Natural killer cell (primary cell): ENCODE measurements at regions not wholly inside any gene's neighbourhood (a gene's known extent, or its start where the extent isn't known, plus 50 kb on each side); places are given as distances from the start of the nearest gene placed in this dataset.

Source experiments
- ATAC-seq, 3 donors: fragments of 150-1000 bp in 2 of 3; fragments of 200-7000 bp in 1 of 3; cut with Tn5 transposase; 1 replicate in 1 of 3; 2 replicates in 2 of 3; pipeline ENCODE4 v1.10.0; 2021; ENCODE audit warnings: mild to moderate bottlenecking in 2 of 3, moderate library complexity in 2 of 3
- DNase-seq, 2 donors: peaks; one replicate each; pipeline versions ENCODE4 v3.0.0 to v3.0.0-alpha.2; 2013 to 2021; ENCODE audit warnings: mixed read lengths in 1 of 2
- H3K27ac ChIP-seq: one replicate; pipeline ENCODE4 v1.5.1; 2013; ENCODE audit warnings: mild to moderate bottlenecking, low read length
- H3K27me3 ChIP-seq: one replicate; pipeline ENCODE4 v1.6.1; 2013; ENCODE audit warnings: low read length; ENCODE audit not compliant: control insufficient read depth, insufficient read depth
- H3K36me3 ChIP-seq: one replicate; pipeline ENCODE4 v1.6.1; 2013; ENCODE audit warnings: low read length; ENCODE audit not compliant: control insufficient read depth, insufficient read depth
- H3K4me1 ChIP-seq: one replicate; pipeline ENCODE4 v1.6.1; 2013; ENCODE audit warnings: low read length; ENCODE audit not compliant: control insufficient read depth, insufficient read depth
- H3K4me3 ChIP-seq: one replicate; pipeline ENCODE4 v1.5.1; 2013; ENCODE audit warnings: low read length
- H3K9me3 ChIP-seq: one replicate; pipeline ENCODE4 v1.6.1; 2013; ENCODE audit warnings: low read length; ENCODE audit not compliant: control insufficient read depth, insufficient read depth
- H3K27ac Mint-ChIP-seq, 2 donors: one replicate each; pipeline ENCODE4 v1.8.0; 2022; ENCODE audit warnings: mild to moderate bottlenecking in 2 of 2, mixed read lengths in 2 of 2, moderate library complexity in 1 of 2
- H3K27me3 Mint-ChIP-seq, 2 donors: one replicate each; pipeline ENCODE4 v1.8.0; 2022; ENCODE audit warnings: low read depth in 2 of 2, mixed read lengths in 2 of 2
- H3K36me3 Mint-ChIP-seq: one replicate; pipeline ENCODE4 v1.8.0; 2022; ENCODE audit warnings: mixed read lengths
- H3K4me1 Mint-ChIP-seq, 2 donors: one replicate each; pipeline ENCODE4 v1.8.0; 2022; ENCODE audit warnings: mixed read lengths in 2 of 2
- H3K4me3 Mint-ChIP-seq: one replicate; pipeline ENCODE4 v1.8.0; 2022; ENCODE audit warnings: mild to moderate bottlenecking, moderate library complexity, mixed read lengths
- H3K9me3 Mint-ChIP-seq, 2 donors: one replicate each; pipeline ENCODE4 v1.8.0; 2022; ENCODE audit warnings: mixed read lengths in 2 of 2
- CTCF ChIP-seq: fragments of 200-600 bp; IDR thresholded peaks from one replicate; pipeline ENCODE4 v1.8.0; 2022; ENCODE audit warnings: antibody characterized with exemption
- WGBS: methylation state at CpG from one replicate; pipeline ENCODE4 v1.1.7; 2013; ENCODE audit warnings: missing lambda C conversion rate; ENCODE audit not compliant: insufficient coverage; 5-methylcytosine and 5-hydroxymethylcytosine counted together
- intact Hi-C: fragments of 100-400 bp; cut with micrococcal nuclease; formaldehyde crosslinking; loops from one replicate; pipeline ENCODE4 v1.14.2; 2022

DNA sequence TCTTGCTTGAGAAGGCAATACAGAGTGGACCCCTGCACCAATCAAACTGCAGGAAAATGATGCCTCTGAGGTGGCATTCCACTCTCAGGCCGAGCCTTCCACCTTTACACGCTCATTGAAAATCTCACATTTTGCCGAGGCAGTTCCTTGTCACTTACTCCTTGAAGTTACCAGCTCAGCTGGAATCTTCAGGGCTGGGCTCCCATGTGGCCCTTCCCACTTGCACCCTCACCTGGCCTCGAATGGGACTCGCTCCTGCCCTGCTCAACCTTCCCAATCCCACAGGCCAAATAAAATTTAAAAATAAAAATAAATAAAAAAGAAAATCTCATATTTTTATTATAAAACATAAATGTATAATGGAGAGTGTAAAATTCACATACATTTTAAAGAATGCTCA, 790.7 kb upstream of the COBL start:
- Mint-ChIP-seq H3K9me3 (peaks cover 3 to 15% of the 10 kb centered on the region in 2 donors), H3K4me1 (no peaks in the 10 kb centered on the region), H3K36me3 (no peaks in the 10 kb centered on the region), H3K4me3 (no peak overlapping the region), H3K27ac (no peak overlapping the region), H3K27me3 (no peaks in the 10 kb centered on the region)
- no peak overlapping the region for H3K27ac ChIP-seq
- intact Hi-C loops, result no loop called here
- H3K27me3 ChIP-seq, result no peaks in the 10 kb centered on the region
- no peak for DNase-seq
- H3K4me3 ChIP-seq, result no peak overlapping the region
- WGBS, result 86% methylated on average over 3 of the region's 5 CpGs
- no peak for TF ChIP-seq CTCF
- H3K36me3 ChIP-seq, result no peaks in the 10 kb centered on the region
- peaks cover 10% of the 10 kb centered on the region for H3K9me3 ChIP-seq
- ATAC-seq, result no peak
- no peaks in the 10 kb centered on the region for H3K4me1 ChIP-seq

DNA sequence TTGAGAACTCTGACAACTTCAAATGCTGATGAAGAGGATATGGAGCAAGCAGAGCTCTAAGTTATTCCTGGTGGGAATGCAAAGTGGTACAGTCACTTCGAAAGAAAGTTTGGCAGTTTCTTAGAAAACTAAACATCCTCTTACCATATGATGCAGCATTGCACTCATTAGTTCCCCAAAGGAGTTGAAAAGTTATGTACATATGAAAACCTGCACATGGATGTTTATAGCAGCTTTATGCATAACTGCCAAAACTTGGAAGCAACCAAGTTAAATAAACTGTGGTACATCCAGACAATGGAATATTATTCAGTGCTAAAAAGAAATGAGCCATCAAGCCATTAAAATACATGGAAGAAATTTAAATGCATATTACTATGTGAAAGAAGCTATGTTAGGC, 779.3 kb upstream of the COBL start:
- Histone ChIP-seq H3K4me3 (no peak overlapping the region), H3K27ac (no peak overlapping the region), H3K4me1 (no peaks in the 10 kb centered on the region), H3K27me3 (no peaks in the 10 kb centered on the region), H3K36me3 (no peaks in the 10 kb centered on the region), H3K9me3 (peaks cover 11% of the 10 kb centered on the region)
- Mint-ChIP-seq H3K9me3 (peaks cover 15 to 17% of the 10 kb centered on the region in 2 donors), H3K4me1 (no peaks in the 10 kb centered on the region), H3K4me3 (no peak overlapping the region), H3K36me3 (peaks cover 15% of the 10 kb centered on the region), H3K27me3 (no peaks in the 10 kb centered on the region), H3K27ac (no peak overlapping the region)
- no peak for TF ChIP-seq CTCF
- DNase-seq (no peak), ATAC-seq (no peak)
- WGBS, result 100% methylated on average over 1 of the region's 1 CpG
- intact Hi-C loops, result no loop called here

DNA sequence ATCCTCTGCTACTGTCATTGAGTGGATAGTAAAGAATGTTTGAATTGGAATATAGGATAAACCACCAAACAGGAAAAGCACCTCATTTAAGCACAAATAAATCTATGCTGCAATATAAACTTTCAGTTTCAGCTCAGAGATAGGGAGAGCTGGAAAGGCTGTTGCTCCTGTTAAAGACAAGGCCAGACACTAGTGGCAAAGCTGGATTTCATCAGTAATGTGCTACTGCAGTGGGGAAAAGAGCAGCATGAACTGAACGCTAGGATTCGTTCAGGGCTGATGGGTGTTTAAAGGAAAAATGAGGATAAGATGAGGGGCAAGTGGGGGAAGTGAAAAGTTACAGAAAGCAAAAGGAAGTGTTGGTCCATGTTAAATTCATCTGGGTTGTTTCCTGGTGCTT, 775.4 kb upstream of the COBL start:
- Mint-ChIP-seq H3K27me3 (no peaks in the 10 kb centered on the region), H3K36me3 (peaks cover 15% of the 10 kb centered on the region), H3K27ac (no peak overlapping the region), H3K4me1 (no peaks in the 10 kb centered on the region), H3K9me3 (peaks cover 12 to 17% of the 10 kb centered on the region in 2 donors), H3K4me3 (no peak overlapping the region)
- no peaks in the 10 kb centered on the region for H3K4me1 ChIP-seq
- TF ChIP-seq CTCF, result no peak
- 91% methylated on average over 2 of the region's 2 CpGs for WGBS
- intact Hi-C loops, result no loop called here
- no peak for DNase-seq
- peaks cover 19% of the 10 kb centered on the region for H3K9me3 ChIP-seq
- H3K27ac ChIP-seq, result no peak overlapping the region
- no peak overlapping the region for H3K4me3 ChIP-seq
- no peak for ATAC-seq
- H3K27me3 ChIP-seq, result no peaks in the 10 kb centered on the region
- no peaks in the 10 kb centered on the region for H3K36me3 ChIP-seq

- no peaks in the 10 kb centered on the region for H3K4me1 ChIP-seq
- intact Hi-C loops, result no loop called here
- no peak overlapping the region for H3K4me3 ChIP-seq
- H3K36me3 ChIP-seq, result no peaks in the 10 kb centered on the region
- 87% methylated on average over 6 of the region's 6 CpGs for WGBS
- no peak overlapping the region for H3K27ac Mint-ChIP-seq
- H3K27me3 ChIP-seq, result no peaks in the 10 kb centered on the region
- no peaks in the 10 kb centered on the region for H3K27me3 Mint-ChIP-seq
- H3K4me1 Mint-ChIP-seq, result no peaks in the 10 kb centered on the region
- no peak overlapping the region for H3K4me3 Mint-ChIP-seq
- H3K36me3 Mint-ChIP-seq, result peaks cover 15% of the 10 kb centered on the region
- DNase-seq (no peak), ATAC-seq (no peak)
- no peak for TF ChIP-seq CTCF
- H3K27ac ChIP-seq, result no peak overlapping the region
- peaks cover 19% of the 10 kb centered on the region for H3K9me3 ChIP-seq
- H3K9me3 Mint-ChIP-seq, result peaks cover 14 to 17% of the 10 kb centered on the region in 2 donors
These were observed 774.5 kb upstream of the COBL start for GRCh38 chr7:52091101-52091500.
